ENCODE measurements at regions not wholly inside any gene's neighbourhood (a gene's known extent, or its start where the extent isn't known, plus 50 kb on each side); places are given as distances from the start of the nearest gene placed in this dataset.
"Not testable (repeated sequence)": the region's sequence is repeated elsewhere in the genome, so short reads cannot be mapped to it uniquely, and the experiment has no call there.

DNA sequence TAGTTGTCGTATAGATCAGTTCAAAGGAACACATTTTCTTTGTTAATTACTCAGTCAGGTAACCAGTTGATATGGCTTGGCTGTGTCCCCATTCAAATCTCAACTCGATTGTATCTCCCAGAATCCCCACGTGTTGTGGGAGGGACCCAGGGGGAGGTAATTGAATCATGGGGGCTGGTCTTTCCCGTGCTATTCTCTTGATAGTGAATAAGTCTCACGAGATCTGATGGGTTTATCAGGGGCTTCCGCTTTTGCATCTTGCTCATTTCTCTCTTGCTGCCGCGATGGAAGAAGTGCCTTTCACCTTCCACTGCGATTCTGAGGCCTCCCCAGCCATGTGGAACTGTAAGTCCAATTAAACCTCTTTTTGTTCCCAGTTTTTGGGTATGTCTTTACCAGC lies 58.2 kb upstream of the RALGPS2 start:
- H3K4ac ChIP-seq (replicated peaks; ENCODE audit: insufficient read length, low read depth, low read length); H3K23ac ChIP-seq (ENCODE audit: insufficient read length); H3K9me3 ChIP-seq (ENCODE audit: insufficient read depth in 2 of 2, low read depth in 1 of 2, low read length in 1 of 2); H3K9ac ChIP-seq (replicated peaks in 1 of 4; ENCODE audit: extremely low read depth in 1 of 4, low read depth in 3 of 4, low read length in 3 of 4); DNase-seq (ENCODE audit: low read depth in 1 of 2, low spot score in 2 of 2); H2AFZ ChIP-seq (ENCODE audit: low read length); H3K4me3 ChIP-seq (ENCODE audit: extremely low read depth in 1 of 4, insufficient read depth in 2 of 4, low read depth in 3 of 4, low read length in 4 of 4); H2BK12ac ChIP-seq (ENCODE audit: low read depth, low read length); H2BK5ac ChIP-seq (ENCODE audit: low read depth, low read length); H3K56ac ChIP-seq (replicated peaks; ENCODE audit: insufficient read length, low read depth, low read length); H2AK5ac ChIP-seq (ENCODE audit: low read depth, low read length); H3K79me2 ChIP-seq (ENCODE audit: control insufficient read depth in 1 of 2, insufficient read depth in 2 of 2, low read length in 2 of 2); H2BK15ac ChIP-seq (ENCODE audit: low read length); H3K27me3 ChIP-seq (replicated peaks in 1 of 4; ENCODE audit: control insufficient read depth in 3 of 4, extremely low read depth in 1 of 4, insufficient read depth in 3 of 4, low read length in 3 of 4); CTCF ChIA-PET (ENCODE audit: partially characterized antibody); H4K5ac ChIP-seq (ENCODE audit: insufficient read length, low read depth, low read length); H3K36me3 ChIP-seq (ENCODE audit: control insufficient read depth in 2 of 4, insufficient read depth in 4 of 4, low read length in 3 of 4); H3K14ac ChIP-seq (ENCODE audit: insufficient read length); H3K4me2 ChIP-seq (ENCODE audit: insufficient read depth in 1 of 2, low read depth in 2 of 2, low read length in 2 of 2); H4K8ac ChIP-seq (ENCODE audit: extremely low read depth, insufficient read depth, low read length); H2BK120ac ChIP-seq (replicated peaks; ENCODE audit: low read depth, low read length); H4K20me1 ChIP-seq (replicated peaks in 1 of 2; ENCODE audit: control insufficient read depth in 1 of 2, insufficient read depth in 2 of 2, low read length in 2 of 2); H3K79me1 ChIP-seq (ENCODE audit: low read depth, low read length); POLR2A ChIA-PET (ENCODE audit: partially characterized antibody); H3K4me1 ChIP-seq (replicated peaks in 1 of 4; ENCODE audit: control insufficient read depth in 3 of 4, insufficient read depth in 4 of 4, low read length in 3 of 4); H2BK20ac ChIP-seq (ENCODE audit: low read length); H4K91ac ChIP-seq (replicated peaks; ENCODE audit: insufficient read length, low read length); H3K18ac ChIP-seq (ENCODE audit: extremely low read depth, low read length); H3K23me2 ChIP-seq (ENCODE audit: low read depth, low read length); H3K27ac ChIP-seq (ENCODE audit: low read depth, low read length); FAIRE-seq: not testable (repeated sequence)
- WGBS, 2 experiments (ENCODE audit: extremely low coverage in 1 of 2, insufficient coverage in 1 of 2, insufficient read length in 1 of 2, insufficient replicate concordance in 2 of 2, low coverage in 1 of 2, low lambda C conversion rate in 2 of 2, missing lambda C conversion rate in 1 of 2), result 86% methylated on average over 9 of the region's 9 CpGs; no CpG with 5 or more reads in 1 of the 2 experiments
